ENCODE measurements at regions not wholly inside any gene's neighbourhood (a gene's known extent, or its start where the extent isn't known, plus 50 kb on each side); places are given as distances from the start of the nearest gene placed in this dataset.

- TF ChIP-seq POLR2A (IDR thresholded peaks at IDR 0.05; ENCODE audit: low read depth, low read length), result no peak
- FAIRE-seq (no peak), DNase-seq (ENCODE audit: insufficient read length, low spot score) (no peak)
These were observed 112.1 kb downstream of the IRX2 start for GRCh38 chr5:2639425-2639824.

- TF ChIP-seq POLR2A (IDR thresholded peaks at IDR 0.05; ENCODE audit: low read depth, low read length), result no peak
- DNase-seq (ENCODE audit: insufficient read length, low spot score), result no peak
These were observed 116.9 kb downstream of the IRX2 start for GRCh38 chr5:2634399-2635176.

DNA sequence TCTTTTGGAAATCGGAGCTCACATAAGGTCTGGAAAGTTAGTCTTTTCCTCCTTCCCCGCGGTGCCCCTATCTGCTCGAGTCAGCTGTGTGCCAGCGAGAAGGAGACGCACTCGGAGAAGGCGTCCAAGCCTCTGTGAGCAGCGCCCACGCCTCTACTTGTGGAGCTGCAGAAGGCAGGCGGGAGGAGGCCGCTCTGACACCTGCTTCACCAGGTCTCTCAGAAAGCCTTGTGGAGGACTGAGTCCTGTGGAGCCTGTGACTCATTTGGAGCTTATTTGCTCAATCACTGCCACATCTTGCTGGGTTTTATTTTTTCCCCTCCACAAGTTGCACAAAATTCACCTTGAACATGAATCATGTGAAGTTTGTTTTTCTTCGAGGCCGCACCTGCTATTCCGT lies 117.5 kb downstream of the IRX2 start:
- no peak for FAIRE-seq

More at GRCh38 chr5:2634399-2635176, 116.9 kb downstream of the IRX2 start:
- FAIRE-seq, result no peak

GRCh38 chr5:2631758-2632157 lies 119.7 kb downstream of the IRX2 start:
- FAIRE-seq (no peak), DNase-seq (ENCODE audit: insufficient read length, low spot score) (no peak)
- no peak for TF ChIP-seq POLR2A (IDR thresholded peaks at IDR 0.05; ENCODE audit: low read depth, low read length)

More for the DNA sequence above, 117.5 kb downstream of the IRX2 start:
- DNase-seq (ENCODE audit: insufficient read length, low spot score), result no peak
- no peak for TF ChIP-seq POLR2A (IDR thresholded peaks at IDR 0.05; ENCODE audit: low read depth, low read length)

DNA sequence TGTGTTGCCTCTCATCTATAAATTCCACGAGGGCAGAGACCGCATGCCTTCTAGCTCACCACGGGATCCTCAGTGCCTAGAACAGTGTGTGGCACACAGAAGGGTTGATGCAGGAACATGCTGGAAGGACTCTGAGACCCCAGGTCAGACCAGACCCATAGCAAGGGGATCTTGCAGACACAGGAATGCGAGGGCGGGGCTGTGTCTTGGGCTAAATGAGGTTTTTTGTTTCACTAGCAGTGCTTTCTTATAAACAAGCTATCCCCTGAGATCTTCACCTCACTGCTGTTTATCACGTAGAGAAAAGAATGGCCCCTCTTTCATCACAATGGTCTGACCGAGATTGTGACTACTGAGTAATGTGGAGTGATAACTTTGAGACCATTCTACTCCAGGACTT lies 122.4 kb downstream of the IRX2 start:
- TF ChIP-seq POLR2A (IDR thresholded peaks at IDR 0.05; ENCODE audit: low read depth, low read length), result no peak
- FAIRE-seq (no peak), DNase-seq (ENCODE audit: insufficient read length, low spot score) (no peak)

DNA sequence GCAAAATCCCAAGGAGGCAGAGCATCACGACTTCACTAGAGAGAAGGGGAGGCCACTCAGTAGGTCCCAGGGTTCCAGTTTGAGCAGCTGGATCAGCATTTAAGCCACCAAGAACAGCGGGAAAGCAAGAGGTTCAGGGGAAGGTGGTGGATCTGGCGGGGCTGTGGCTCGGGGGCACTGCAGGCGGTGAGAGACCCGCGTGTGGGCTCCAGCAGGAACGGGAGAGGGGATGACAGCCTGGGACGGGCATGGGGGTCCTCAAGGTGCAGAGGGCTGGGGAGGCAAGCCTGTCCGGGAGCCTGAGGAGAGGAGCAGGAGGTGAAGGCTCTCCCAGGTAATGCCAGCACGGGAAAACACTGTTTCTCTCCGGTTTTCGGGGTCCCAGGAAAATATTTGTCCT lies 123.6 kb downstream of the IRX2 start:
- FAIRE-seq (no peak), DNase-seq (ENCODE audit: insufficient read length, low spot score) (no peak)
- no peak for TF ChIP-seq POLR2A (IDR thresholded peaks at IDR 0.05; ENCODE audit: low read depth, low read length)

DNA sequence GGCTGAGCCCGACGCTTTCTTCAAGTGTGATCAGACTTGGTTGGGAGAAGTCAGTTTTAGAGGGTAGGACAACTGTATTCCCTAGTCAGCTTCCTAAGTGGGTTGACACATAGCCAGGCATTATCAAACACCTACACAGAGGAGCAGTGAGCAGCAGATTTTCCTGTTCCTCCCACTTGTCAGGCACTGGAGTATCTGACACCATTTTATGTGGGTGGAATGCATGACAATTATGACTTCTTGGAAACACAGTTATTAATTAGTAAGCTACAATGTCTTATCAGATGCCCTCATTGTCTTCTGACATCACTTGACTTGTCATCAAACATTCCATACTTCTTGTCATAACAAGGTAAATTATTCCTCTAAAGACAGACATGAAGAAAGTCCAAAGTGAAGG lies 124.9 kb downstream of the IRX2 start:
- FAIRE-seq, result no peak
- no peak for DNase-seq (ENCODE audit: insufficient read length, low spot score)
- TF ChIP-seq POLR2A (IDR thresholded peaks at IDR 0.05; ENCODE audit: low read depth, low read length), result no peak

DNA sequence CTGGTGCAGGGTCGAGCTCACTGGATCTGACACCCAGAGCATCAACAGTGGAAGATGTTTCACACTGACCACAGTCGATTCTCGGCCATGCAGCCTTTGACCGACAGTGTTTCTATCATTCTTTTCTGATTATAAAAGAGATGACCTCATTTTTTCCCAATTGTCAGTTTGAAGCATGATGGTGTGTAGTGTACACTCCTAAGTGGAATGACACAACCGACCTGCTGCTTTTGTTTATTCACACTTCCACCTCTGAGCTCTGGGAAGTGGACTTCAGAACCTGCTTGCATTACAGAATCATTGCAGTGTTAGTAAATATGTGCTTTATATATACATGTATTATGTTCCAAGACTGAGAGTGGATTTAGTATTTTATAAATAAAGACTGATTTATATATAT lies 128.6 kb downstream of the IRX2 start:
- FAIRE-seq, result no peak
- no peak for DNase-seq (ENCODE audit: insufficient read length, low spot score)
- no peak for TF ChIP-seq POLR2A (IDR thresholded peaks at IDR 0.05; ENCODE audit: low read depth, low read length)

DNA sequence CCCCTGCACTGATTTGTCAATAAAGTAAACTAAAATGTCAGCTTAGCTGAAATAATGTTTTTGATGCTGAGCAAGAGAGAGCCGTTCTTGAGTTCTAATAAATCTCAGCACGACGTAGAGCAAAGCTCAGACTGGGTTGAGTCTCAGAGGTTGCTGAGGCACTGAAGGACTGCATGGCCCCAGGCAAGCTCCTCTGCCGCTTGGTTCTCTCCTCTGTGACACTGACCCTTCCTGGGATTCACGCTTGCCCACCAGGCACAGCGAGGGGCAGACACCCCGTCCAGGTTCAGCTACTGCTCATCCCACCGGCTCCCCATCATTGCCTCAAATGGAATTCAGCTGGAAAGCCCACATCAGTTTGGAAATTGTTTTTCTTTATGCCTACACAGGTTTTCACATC lies 129.8 kb downstream of the IRX2 start:
- FAIRE-seq (no peak), DNase-seq (ENCODE audit: insufficient read length, low spot score) (no peak)
- TF ChIP-seq POLR2A (IDR thresholded peaks at IDR 0.05; ENCODE audit: low read depth, low read length), result no peak

DNA sequence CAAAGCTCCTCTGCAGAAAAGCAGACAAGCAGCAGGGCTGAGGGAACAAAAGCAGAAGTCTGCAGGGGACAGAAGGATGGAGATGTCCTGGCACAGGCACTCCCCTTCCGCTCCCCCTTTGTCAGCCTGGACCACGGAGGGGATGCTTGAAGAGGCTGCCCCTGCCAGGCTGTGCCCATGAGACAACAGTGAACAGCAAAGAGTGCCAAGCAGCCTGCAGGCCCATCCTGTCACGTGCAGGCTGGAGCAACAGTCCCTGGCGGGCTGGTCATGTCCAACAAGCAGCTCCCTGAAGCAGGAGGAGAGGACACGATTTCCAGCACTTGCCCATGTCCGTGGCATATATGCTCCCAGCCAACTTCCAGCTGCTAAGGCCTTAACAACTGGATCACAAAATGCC lies 132.3 kb downstream of the IRX2 start:
- no peak for DNase-seq (ENCODE audit: insufficient read length, low spot score)
- FAIRE-seq, result no peak

GRCh38 chr5:2617461-2617860 lies 134.0 kb downstream of the IRX2 start:
- no peak for TF ChIP-seq POLR2A (IDR thresholded peaks at IDR 0.05; ENCODE audit: low read depth, low read length)
- DNase-seq (ENCODE audit: insufficient read length, low spot score) (no peak), FAIRE-seq (no peak)

More for the DNA sequence above, 132.3 kb downstream of the IRX2 start:
- TF ChIP-seq POLR2A (IDR thresholded peaks at IDR 0.05; ENCODE audit: low read depth, low read length), result no peak

DNA sequence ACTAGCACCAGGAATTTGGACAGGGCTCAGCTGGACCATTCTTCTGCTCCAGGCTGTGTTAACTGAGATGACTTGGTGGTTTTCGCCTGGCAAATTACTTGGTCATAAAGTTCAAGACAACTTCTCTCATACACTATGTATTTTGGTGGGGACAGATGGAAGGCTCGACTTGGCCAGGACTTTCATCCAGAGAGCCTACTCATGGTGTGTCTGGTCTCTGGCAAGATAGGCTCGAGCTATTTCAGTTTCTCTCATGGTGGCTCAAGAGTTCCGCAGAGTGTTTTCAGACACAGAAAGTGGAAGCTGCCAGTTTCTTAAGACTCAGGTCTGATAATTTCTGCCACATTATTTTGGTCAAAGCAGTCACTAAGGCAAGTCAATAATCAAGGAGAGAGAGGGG lies 135.6 kb downstream of the IRX2 start:
- DNase-seq (ENCODE audit: insufficient read length, low spot score) (no peak), FAIRE-seq (no peak)
- TF ChIP-seq POLR2A (IDR thresholded peaks at IDR 0.05; ENCODE audit: low read depth, low read length), result no peak

DNA sequence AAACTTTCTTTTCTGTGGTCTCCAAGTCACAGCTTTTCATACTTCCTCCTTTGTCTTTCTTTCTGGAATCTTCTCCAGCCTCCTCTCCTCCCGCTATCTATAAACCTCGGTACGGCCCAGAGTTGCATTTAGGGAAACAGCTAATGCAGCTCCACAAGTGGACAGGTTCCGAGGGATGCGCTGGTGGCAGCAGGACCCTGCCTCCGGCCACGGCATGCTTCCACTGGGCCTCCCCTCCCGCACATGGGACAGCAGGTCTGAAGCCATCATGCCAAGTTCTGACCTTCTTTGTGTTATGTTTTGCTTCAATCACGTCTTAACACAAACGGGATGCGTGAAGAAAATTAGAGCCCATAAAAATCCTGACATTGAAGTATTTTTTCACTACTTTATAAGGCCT lies 136.9 kb downstream of the IRX2 start:
- TF ChIP-seq POLR2A (IDR thresholded peaks at IDR 0.05; ENCODE audit: low read depth, low read length), result no peak
- no peak for DNase-seq (ENCODE audit: insufficient read length, low spot score)
- FAIRE-seq, result no peak

DNA sequence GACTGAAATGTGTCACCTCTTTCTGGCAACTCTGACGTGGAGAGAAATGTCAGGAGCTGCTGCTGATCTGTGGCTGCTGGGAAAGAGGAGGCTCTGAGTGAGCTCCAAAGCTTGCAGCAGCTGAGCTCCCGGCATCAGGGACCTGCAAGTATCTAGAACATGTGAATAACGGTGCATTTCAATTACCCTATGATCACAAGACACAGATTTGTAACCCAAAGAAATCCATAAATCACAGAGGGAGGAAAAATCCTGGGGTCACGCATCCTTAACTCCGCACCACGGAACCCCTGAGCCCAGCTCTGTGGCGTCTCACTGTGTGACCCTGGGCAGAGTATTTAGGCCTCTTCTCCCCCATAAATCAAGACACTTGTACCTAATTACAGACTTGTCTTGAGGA lies 139.8 kb downstream of the IRX2 start:
- FAIRE-seq (no peak), DNase-seq (ENCODE audit: insufficient read length, low spot score) (no peak)
- TF ChIP-seq POLR2A (IDR thresholded peaks at IDR 0.05; ENCODE audit: low read depth, low read length), result no peak

DNA sequence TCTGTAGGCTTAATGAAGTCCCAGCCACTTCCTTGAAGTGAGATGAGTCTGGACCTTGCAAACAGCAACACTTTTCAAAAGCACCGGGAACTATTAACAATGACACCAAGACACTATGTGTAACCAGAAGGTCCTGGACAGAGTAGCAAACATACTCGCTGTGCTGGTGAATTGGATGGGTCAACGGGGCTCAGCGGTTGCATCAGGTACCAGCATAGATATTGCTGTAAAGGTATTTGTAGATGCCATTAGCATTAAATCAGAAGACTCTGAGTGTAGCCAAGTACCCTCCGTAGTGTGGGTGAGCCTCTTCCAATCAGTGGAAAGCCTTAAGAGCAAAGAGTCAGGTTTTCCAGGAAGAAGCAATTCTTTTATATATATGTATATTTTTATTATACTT lies 140.5 kb downstream of the IRX2 start:
- FAIRE-seq (no peak), DNase-seq (ENCODE audit: insufficient read length, low spot score) (no peak)
- TF ChIP-seq POLR2A (IDR thresholded peaks at IDR 0.05; ENCODE audit: low read depth, low read length), result no peak
